ENCODE measurements at regions not wholly inside any gene's neighbourhood (a gene's known extent, or its start where the extent isn't known, plus 50 kb on each side); places are given as distances from the start of the nearest gene placed in this dataset.

DNA sequence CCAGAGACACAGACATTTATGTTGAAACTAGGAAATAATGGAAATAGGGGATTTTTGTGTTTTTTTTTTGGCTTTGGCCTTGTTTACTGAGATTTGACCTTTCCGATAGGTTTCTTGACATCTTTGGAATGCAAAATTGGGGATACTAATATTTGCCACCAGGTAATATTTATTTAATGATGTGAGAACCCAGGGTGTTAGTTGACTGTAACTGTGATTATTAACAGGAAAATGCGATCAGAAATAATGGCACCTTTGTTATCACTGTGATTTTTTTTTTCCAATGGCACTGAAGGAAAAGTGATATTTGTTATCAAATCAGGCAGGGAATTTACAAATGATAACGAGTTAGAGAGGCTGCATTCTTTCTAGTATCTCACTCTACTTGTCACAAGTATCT is 330.5 kb downstream of the SOX4 start:
- dilution Hi-C loops (cut with HindIII; ENCODE audit: low sequenced_read_pairs, unreplicated experiment) = no loop called here
- BruUV-seq (replicated peaks) = no TSS peak

More for the DNA sequence above, 330.5 kb downstream of the SOX4 start:
- CTCF ChIA-PET = no interaction called here
- in situ Hi-C loops (cut with MboI; ENCODE audit: low sequenced_read_pairs) = no loop called here
- H3K4ac ChIP-seq (ENCODE audit: low read depth, low read length) = no peak overlapping the region
- ATAC-seq (ENCODE audit: low read depth) (no peak), DNase-seq (no peak)
- H3K4me2 ChIP-seq (ENCODE audit: low read depth, low read length) = no peak overlapping the region
- no peak overlapping the region for H3K18ac ChIP-seq (ENCODE audit: low read depth, low read length)
- no peak overlapping the region for H4K91ac ChIP-seq (ENCODE audit: insufficient read depth, low read depth, low read length)
- no peak overlapping the region for H2AFZ ChIP-seq (replicated peaks; ENCODE audit: low read length, poor library complexity)
- no peak overlapping the region for H3K9ac ChIP-seq (ENCODE audit: low read depth, low read length)
- H2BK20ac ChIP-seq (ENCODE audit: low read depth, low read length) = no peak overlapping the region
- H3K36me3 ChIP-seq (ENCODE audit: control insufficient read depth, insufficient read depth, low read length) = no peaks in the 10 kb centered on the region
- H3K56ac ChIP-seq (ENCODE audit: extremely low read depth, insufficient read depth, low read length) = no peak overlapping the region
- no peak overlapping the region for H4K5ac ChIP-seq (ENCODE audit: low read depth, low read length)
- intact Hi-C loops (cut with micrococcal nuclease) = no loop called here
- no peak overlapping the region for H4K8ac ChIP-seq (ENCODE audit: low read depth in 2 of 2, low read length in 2 of 2)
- H3K9me3 ChIP-seq (ENCODE audit: control insufficient read depth, insufficient read depth, low read length) = no peaks in the 10 kb centered on the region
- H3K27ac ChIP-seq (ENCODE audit: insufficient read depth, low read length) = no peak overlapping the region
- no peak overlapping the region for H3K14ac ChIP-seq (replicated peaks; ENCODE audit: low read depth, low read length)
- 100% methylated on average over 1 of the region's 3 CpGs; no CpG with 5 or more reads in 1 of the 2 experiments for WGBS, 2 experiments (ENCODE audit: extremely low coverage in 2 of 2, insufficient read length in 1 of 2)
- no peaks in the 10 kb centered on the region for H3K27me3 ChIP-seq (ENCODE audit: control insufficient read depth, insufficient read depth, low read length)
- H2BK15ac ChIP-seq (ENCODE audit: low read depth, low read length) = no peak overlapping the region
- no peak overlapping the region for H2AK5ac ChIP-seq (ENCODE audit: low read depth, low read length)
- H3K23ac ChIP-seq (ENCODE audit: low read depth, low read length) = no peak overlapping the region
- H2BK120ac ChIP-seq (ENCODE audit: low read depth, low read length) = no peak overlapping the region
- H3K4me3 ChIP-seq (ENCODE audit: insufficient read depth, low read depth, low read length) = no peak overlapping the region
- no peak overlapping the region for H2BK5ac ChIP-seq (ENCODE audit: low read depth, low read length, poor library complexity, severe bottlenecking)
- H2AK9ac ChIP-seq (replicated peaks; ENCODE audit: low read depth, low read length, poor library complexity) = no peak overlapping the region
- TF ChIP-seq CEBPB (IDR thresholded peaks at IDR 0.05; ENCODE audit: low read depth, low read length) (no peak), RCOR1 (IDR thresholded peaks at IDR 0.05; ENCODE audit: insufficient replicate concordance, low read length) (no peak), POLR2A (IDR thresholded peaks at IDR 0.05; ENCODE audit: low read depth, low read length) (no peak), RAD21 (IDR thresholded peaks at IDR 0.05; ENCODE audit: low read length) (no peak), SMC3 (IDR thresholded peaks at IDR 0.05; ENCODE audit: low read depth, low read length) (no peak), RFX5 (IDR thresholded peaks at IDR 0.05; ENCODE audit: low read depth, low read length) (no peak), MAZ (IDR thresholded peaks at IDR 0.05; ENCODE audit: borderline replicate concordance, low read depth, low read length) (no peak), MAFK (IDR thresholded peaks at IDR 0.05; ENCODE audit: low read depth, low read length) (no peak), MXI1 (IDR thresholded peaks at IDR 0.05; ENCODE audit: borderline replicate concordance, low read depth, low read length) (no peak), BHLHE40 (IDR thresholded peaks at IDR 0.05; ENCODE audit: low read depth, low read length) (no peak), CHD1 (IDR thresholded peaks at IDR 0.05; ENCODE audit: low read depth, low read length) (no peak), FOS (IDR thresholded peaks at IDR 0.05; ENCODE audit: low read depth, low read length) (no peak), NFE2L2 (IDR thresholded peaks at IDR 0.05; ENCODE audit: low read depth, low read length) (no peak)
- TF ChIP-seq, protein P1, sequence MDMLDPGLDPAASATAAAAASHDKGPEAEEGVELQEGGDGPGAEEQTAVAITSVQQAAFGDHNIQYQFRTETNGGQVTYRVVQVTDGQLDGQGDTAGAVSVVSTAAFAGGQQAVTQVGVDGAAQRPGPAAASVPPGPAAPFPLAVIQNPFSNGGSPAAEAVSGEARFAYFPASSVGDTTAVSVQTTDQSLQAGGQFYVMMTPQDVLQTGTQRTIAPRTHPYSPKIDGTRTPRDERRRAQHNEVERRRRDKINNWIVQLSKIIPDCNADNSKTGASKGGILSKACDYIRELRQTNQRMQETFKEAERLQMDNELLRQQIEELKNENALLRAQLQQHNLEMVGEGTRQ (IDR thresholded peaks at IDR 0.05; ENCODE audit: low read depth, low read length) = no peak
- TF ChIP-seq, protein P2, sequence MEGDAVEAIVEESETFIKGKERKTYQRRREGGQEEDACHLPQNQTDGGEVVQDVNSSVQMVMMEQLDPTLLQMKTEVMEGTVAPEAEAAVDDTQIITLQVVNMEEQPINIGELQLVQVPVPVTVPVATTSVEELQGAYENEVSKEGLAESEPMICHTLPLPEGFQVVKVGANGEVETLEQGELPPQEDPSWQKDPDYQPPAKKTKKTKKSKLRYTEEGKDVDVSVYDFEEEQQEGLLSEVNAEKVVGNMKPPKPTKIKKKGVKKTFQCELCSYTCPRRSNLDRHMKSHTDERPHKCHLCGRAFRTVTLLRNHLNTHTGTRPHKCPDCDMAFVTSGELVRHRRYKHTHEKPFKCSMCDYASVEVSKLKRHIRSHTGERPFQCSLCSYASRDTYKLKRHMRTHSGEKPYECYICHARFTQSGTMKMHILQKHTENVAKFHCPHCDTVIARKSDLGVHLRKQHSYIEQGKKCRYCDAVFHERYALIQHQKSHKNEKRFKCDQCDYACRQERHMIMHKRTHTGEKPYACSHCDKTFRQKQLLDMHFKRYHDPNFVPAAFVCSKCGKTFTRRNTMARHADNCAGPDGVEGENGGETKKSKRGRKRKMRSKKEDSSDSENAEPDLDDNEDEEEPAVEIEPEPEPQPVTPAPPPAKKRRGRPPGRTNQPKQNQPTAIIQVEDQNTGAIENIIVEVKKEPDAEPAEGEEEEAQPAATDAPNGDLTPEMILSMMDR (conservative IDR thresholded peaks at IDR 0.05; ENCODE audit: low read depth, low read length) = no peak
- TF ChIP-seq, protein P3, sequence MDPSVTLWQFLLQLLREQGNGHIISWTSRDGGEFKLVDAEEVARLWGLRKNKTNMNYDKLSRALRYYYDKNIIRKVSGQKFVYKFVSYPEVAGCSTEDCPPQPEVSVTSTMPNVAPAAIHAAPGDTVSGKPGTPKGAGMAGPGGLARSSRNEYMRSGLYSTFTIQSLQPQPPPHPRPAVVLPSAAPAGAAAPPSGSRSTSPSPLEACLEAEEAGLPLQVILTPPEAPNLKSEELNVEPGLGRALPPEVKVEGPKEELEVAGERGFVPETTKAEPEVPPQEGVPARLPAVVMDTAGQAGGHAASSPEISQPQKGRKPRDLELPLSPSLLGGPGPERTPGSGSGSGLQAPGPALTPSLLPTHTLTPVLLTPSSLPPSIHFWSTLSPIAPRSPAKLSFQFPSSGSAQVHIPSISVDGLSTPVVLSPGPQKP (IDR thresholded peaks at IDR 0.05; ENCODE audit: borderline replicate concordance, low read depth, low read length) = no peak
- no peaks in the 10 kb centered on the region for H3K9me1 ChIP-seq (ENCODE audit: insufficient read depth, low read length)
- POLR2A ChIA-PET (ENCODE audit: unreplicated experiment) = no interaction called here
- no peaks in the 10 kb centered on the region for H3K79me1 ChIP-seq (ENCODE audit: low read depth in 1 of 2, low read length in 2 of 2)
- H3K4me1 ChIP-seq (ENCODE audit: control insufficient read depth, insufficient read depth, low read length) = peaks cover 2% of the 10 kb centered on the region
- H4K20me1 ChIP-seq (ENCODE audit: insufficient read depth, low read length) = no peaks in the 10 kb centered on the region
